Adrenal gland (tissue), 9 donors: ENCODE measurements at regions not wholly inside any gene's neighbourhood (a gene's known extent, or its start where the extent isn't known, plus 50 kb on each side); places are given as distances from the start of the nearest gene placed in this dataset.
A peak's percentile ranks its signal among the peaks of the same experiment; 100 is the strongest.

Source experiments
- DNase-seq, 7 donors: peaks; one replicate each; pipeline ENCODE4 v3.0.0-alpha.2; 2019 to 2020
- H3K27ac ChIP-seq, 5 donors: fragments of 200-600 bp; sonication (generic) in 4 of 5; 1 replicate in 3 of 5; 2 replicates in 2 of 5; pipeline versions ENCODE4 v1.5.1 to v1.8.0; 2016 to 2020; ENCODE audit warnings: mild to moderate bottlenecking in 1 of 5
- H3K27me3 ChIP-seq: fragments of 200-600 bp; 2 replicates; pipeline ENCODE4 v1.8.0; 2021
- H3K36me3 ChIP-seq, 2 donors: fragments of 200-600 bp; replicated peaks in 1 of 2; 1 replicate in 1 of 2; 2 replicates in 1 of 2; pipeline versions ENCODE4 v1.5.1 to v1.8.0; 2018 to 2022
- H3K4me1 ChIP-seq, 2 donors: fragments of 200-600 bp; replicated peaks in 1 of 2; 1 replicate in 1 of 2; 2 replicates in 1 of 2; pipeline versions ENCODE4 v1.5.1 to v1.8.0; 2018 to 2021
- H3K4me3 ChIP-seq, 4 donors: fragments of 200-600 bp; sonication (generic) in 3 of 4; one replicate each; pipeline ENCODE4 v1.5.1; 2016 to 2018
- H3K9me3 ChIP-seq, 3 donors: fragments of 200-600 bp; sonication (generic) in 1 of 3; replicated peaks in 1 of 3; 1 replicate in 2 of 3; 2 replicates in 1 of 3; pipeline versions ENCODE4 v1.5.1 to v1.8.0; 2016 to 2021
- CTCF ChIP-seq, 6 experiments: fragments of 450-650 bp in 4 of 6; fragments of 200-600 bp in 2 of 6; sonication (generic) in 1 of 6; IDR thresholded peaks; 1 replicate in 5 of 6; 2 replicates in 1 of 6; pipeline versions ENCODE4 v1.5.1 to v1.8.0; 2016 to 2021; ENCODE audit warnings: antibody characterized with exemption in 6 of 6, mild to moderate bottlenecking in 2 of 6, moderate library complexity in 1 of 6
- POLR2A ChIP-seq, 2 donors: fragments of 450-650 bp; IDR thresholded peaks; one replicate each; pipeline ENCODE4 v1.6.1; 2017; ENCODE audit warnings: antibody characterized with exemption in 2 of 2, mild to moderate bottlenecking in 2 of 2, moderate library complexity in 1 of 2
- WGBS, 4 donors: extraction: QIAGEN DNeasy Blood & Tissue Kit in 2 of 4; methylation state at CpG; one replicate each; pipeline versions ENCODE4 v1.1.5 to v1.1.7; 2013 to 2017; 5-methylcytosine and 5-hydroxymethylcytosine counted together
- intact Hi-C, 2 donors: fragments of 100-400 bp; cut with DNase I; formaldehyde crosslinking; loops; one replicate each; pipeline versions ENCODE4 v1.14.1 to v1.15.0; 2022 to 2023
- donor health status: healthy with polysubstance abuse.
- donor health status: Bipolar disorder and iron deficiency.
- donor health status: DM: yes; HTN: yes; CAD: no.
- donor health status: DM: no; HTN: no; CAD: no.
- donor health status: DM: no; HTN: no; CAD: no.

DNA sequence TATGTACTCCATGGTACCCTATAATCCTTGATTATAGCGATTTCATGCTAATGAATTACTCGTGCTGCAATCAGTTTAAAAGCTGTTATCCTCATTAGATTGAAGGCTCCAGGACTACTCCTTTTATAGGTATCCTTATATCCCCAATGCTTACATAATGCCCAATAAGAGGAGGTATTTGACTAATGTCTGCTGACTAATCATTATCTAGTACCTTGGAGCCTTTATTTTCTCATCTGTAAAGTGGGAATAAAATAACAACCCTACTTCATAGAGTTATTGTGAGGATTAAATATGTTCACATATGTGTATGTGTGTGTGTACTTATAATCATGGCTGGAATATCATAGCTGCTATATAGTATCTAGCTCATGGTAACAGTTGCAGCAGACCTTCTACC lies 1031.5 kb downstream of the CDH11 start:
- no peak overlapping the region for H3K27ac ChIP-seq
- no peaks in the 10 kb centered on the region for H3K9me3 ChIP-seq
- H3K27me3 ChIP-seq = no peaks in the 10 kb centered on the region
- intact Hi-C loops = loop anchor here in 1 of 2 donors (10.0 kb wide), 1 partner anchor 364 kb away; no protein-coding TSS in a partner anchor
- TF ChIP-seq POLR2A (IDR thresholded peaks at IDR 0.05) = no peak
- TF ChIP-seq CTCF (IDR thresholded peaks at IDR 0.05) = no peak
- no peaks in the 10 kb centered on the region for H3K4me1 ChIP-seq
- no peaks in the 10 kb centered on the region for H3K36me3 ChIP-seq
- DNase-seq = no peak
- H3K4me3 ChIP-seq = no peak overlapping the region
- WGBS, 4 donors = 53 to 64% (median 57%) methylated on average over 2 of the region's 2 CpGs

- Histone ChIP-seq H3K36me3 (no peaks in the 10 kb centered on the region), H3K27me3 (no peaks in the 10 kb centered on the region), H3K4me1 (no peaks in the 10 kb centered on the region), H3K4me3 (no peak overlapping the region), H3K27ac (no peak overlapping the region), H3K9me3 (no peaks in the 10 kb centered on the region)
- intact Hi-C loops = loop anchor here in 1 of 2 donors (10.0 kb wide), 1 partner anchor 365 kb away; no protein-coding TSS in a partner anchor
- peak; percentile 4 to 57 (median 43) for TF ChIP-seq CTCF (IDR thresholded peaks at IDR 0.05)
- no peak for TF ChIP-seq POLR2A (IDR thresholded peaks at IDR 0.05)
- no peak for DNase-seq
These were observed 1032.2 kb downstream of the CDH11 start for GRCh38 chr16:64089697-64090096.

DNA sequence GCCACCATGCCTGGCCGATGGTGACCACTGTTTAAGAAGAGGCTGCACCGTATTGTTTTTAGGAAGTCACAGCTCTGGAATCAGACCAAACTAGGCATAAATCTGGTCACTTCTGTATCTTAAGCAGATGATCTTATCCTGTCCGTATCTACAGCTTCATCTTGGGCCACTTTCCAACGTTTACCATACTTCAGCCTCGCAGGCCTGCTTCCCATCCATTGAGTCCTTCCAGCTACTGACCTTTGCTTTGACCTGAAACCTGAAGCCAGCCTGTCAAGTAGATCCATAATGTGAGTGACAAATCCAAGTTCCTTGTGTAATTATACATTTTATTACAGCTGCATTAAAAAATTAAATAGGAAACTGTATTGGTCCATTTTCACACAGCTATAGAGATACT lies 1033.0 kb downstream of the CDH11 start:
- intact Hi-C loops = no loop called here
- no peaks in the 10 kb centered on the region for H3K9me3 ChIP-seq
- 76 to 83% (median 78%) methylated on average over 5 of the region's 5 CpGs for WGBS, 4 donors
- no peak overlapping the region for H3K4me3 ChIP-seq
- H3K4me1 ChIP-seq = no peaks in the 10 kb centered on the region
- no peak overlapping the region for H3K27ac ChIP-seq
- no peak for TF ChIP-seq CTCF (IDR thresholded peaks at IDR 0.05)
- no peak for TF ChIP-seq POLR2A (IDR thresholded peaks at IDR 0.05)
- no peaks in the 10 kb centered on the region for H3K27me3 ChIP-seq
- DNase-seq = no peak
- no peaks in the 10 kb centered on the region for H3K36me3 ChIP-seq

DNA sequence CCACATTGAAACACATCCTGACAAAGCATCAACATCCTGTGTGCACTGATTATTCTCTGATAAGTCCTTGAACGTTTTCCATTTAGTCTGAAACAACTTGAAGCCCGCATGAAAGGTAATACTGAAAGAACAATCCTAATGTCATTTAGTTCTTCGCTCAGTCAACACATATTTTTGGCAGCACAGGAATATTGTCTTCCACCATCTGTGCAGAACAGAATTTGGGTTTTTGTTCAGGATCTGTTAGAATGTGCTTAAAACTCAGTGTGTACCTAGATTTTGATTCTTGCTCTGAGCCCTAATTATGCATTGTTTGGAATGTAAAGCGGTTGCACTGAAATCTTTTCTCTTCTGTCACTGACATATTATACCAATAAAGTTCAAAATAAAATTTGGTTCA lies 1036.6 kb downstream of the CDH11 start:
- Histone ChIP-seq H3K36me3 (no peaks in the 10 kb centered on the region), H3K4me1 (no peaks in the 10 kb centered on the region), H3K9me3 (no peaks in the 10 kb centered on the region), H3K27ac (no peak overlapping the region), H3K27me3 (no peaks in the 10 kb centered on the region), H3K4me3 (no peak overlapping the region)
- DNase-seq = no peak
- no peak for TF ChIP-seq POLR2A (IDR thresholded peaks at IDR 0.05)
- TF ChIP-seq CTCF (IDR thresholded peaks at IDR 0.05) = no peak
- intact Hi-C loops = no loop called here
- WGBS, 4 donors = 68 to 84% (median 70%) methylated on average over 4 of the region's 4 CpGs
